H9 (cell line): ENCODE measurements at regions not wholly inside any gene's neighbourhood (a gene's known extent, or its start where the extent isn't known, plus 50 kb on each side); places are given as distances from the start of the nearest gene placed in this dataset.

Source experiments
- DNase-seq: peaks from one replicate; pipeline ENCODE4 v3.0.0-alpha.2; 2017
- H2AFZ ChIP-seq: one replicate; pipeline ENCODE4 v1.6.1; 2013; ENCODE audit warnings: mild to moderate bottlenecking, low read length, control low read depth, moderate library complexity
- H2AK5ac ChIP-seq: 2 replicates; pipeline ENCODE4 v1.6.1; 2013; ENCODE audit warnings: low read length, control low read depth, mixed read lengths; ENCODE audit not compliant: insufficient read length
- H2BK120ac ChIP-seq: one replicate; pipeline ENCODE4 v1.6.1; 2013; ENCODE audit warnings: low read depth, mild to moderate bottlenecking, low read length, control low read depth, inconsistent platforms; ENCODE audit not compliant: poor library complexity, severe bottlenecking
- H2BK12ac ChIP-seq: 2 replicates; pipeline ENCODE4 v1.6.1; 2013; ENCODE audit warnings: low read length, control low read depth, mixed read lengths, low read depth; ENCODE audit not compliant: insufficient read length
- H2BK15ac ChIP-seq: 2 replicates; pipeline ENCODE4 v1.6.1; 2013; ENCODE audit warnings: low read depth, low read length, control low read depth
- H2BK20ac ChIP-seq: one replicate; pipeline ENCODE4 v1.6.1; 2013; ENCODE audit warnings: low read depth, mild to moderate bottlenecking, low read length, control low read depth, inconsistent platforms; ENCODE audit not compliant: poor library complexity, severe bottlenecking
- H2BK5ac ChIP-seq: 2 replicates; pipeline ENCODE4 v1.6.1; 2013; ENCODE audit warnings: low read length, control low read depth, mixed read lengths; ENCODE audit not compliant: insufficient read length
- H3K14ac ChIP-seq: 2 replicates; pipeline ENCODE4 v1.6.1; 2013; ENCODE audit warnings: low read length, control low read depth; ENCODE audit not compliant: insufficient read depth
- H3K18ac ChIP-seq: 2 replicates; pipeline ENCODE4 v1.6.1; 2013; ENCODE audit warnings: low read depth, mild to moderate bottlenecking, mixed read lengths, low read length, control low read depth; ENCODE audit not compliant: insufficient read length
- H3K23ac ChIP-seq: 2 replicates; pipeline ENCODE4 v1.6.1; 2013; ENCODE audit warnings: low read length, control low read depth, mixed read lengths, low read depth; ENCODE audit not compliant: insufficient read length
- H3K23me2 ChIP-seq: 2 replicates; pipeline ENCODE4 v1.6.1; 2013; ENCODE audit warnings: low read depth, mild to moderate bottlenecking, mixed read lengths, low read length, control low read depth; ENCODE audit not compliant: insufficient read length, poor library complexity, severe bottlenecking
- H3K27ac ChIP-seq: 2 replicates; pipeline ENCODE4 v1.5.1; 2013; ENCODE audit warnings: low read length, control low read depth, mixed read lengths, low read depth; ENCODE audit not compliant: insufficient read length
- H3K27me3 ChIP-seq: 2 replicates; pipeline ENCODE4 v1.6.1; 2013; ENCODE audit warnings: low read length, control low read depth, inconsistent platforms; ENCODE audit not compliant: insufficient read depth
- H3K4ac ChIP-seq: 2 replicates; pipeline ENCODE4 v1.6.1; 2013; ENCODE audit warnings: low read depth, mild to moderate bottlenecking, control low read depth, inconsistent platforms, low read length, moderate library complexity
- H3K4me1 ChIP-seq: 2 replicates; pipeline ENCODE4 v1.6.1; 2013; ENCODE audit warnings: low read length, control low read depth, inconsistent platforms; ENCODE audit not compliant: insufficient read depth
- H3K4me2 ChIP-seq: 2 replicates; pipeline ENCODE4 v1.6.1; 2013; ENCODE audit warnings: low read length, control low read depth, mixed read lengths; ENCODE audit not compliant: insufficient read length, insufficient read depth
- H3K56ac ChIP-seq: 2 replicates; pipeline ENCODE4 v1.6.1; 2013; ENCODE audit warnings: low read depth, mild to moderate bottlenecking, mixed read lengths, low read length, control low read depth; ENCODE audit not compliant: insufficient read length
- H3K79me1 ChIP-seq: 2 replicates; pipeline ENCODE4 v1.6.1; 2013; ENCODE audit warnings: low read depth, mild to moderate bottlenecking, moderate library complexity, low read length, control low read depth, inconsistent platforms; ENCODE audit not compliant: insufficient read depth, poor library complexity, severe bottlenecking
- H3K79me2 ChIP-seq: 2 replicates; pipeline ENCODE4 v1.6.1; 2013; ENCODE audit warnings: low read length, control low read depth, inconsistent platforms; ENCODE audit not compliant: insufficient read depth
- H3K9ac ChIP-seq: 2 replicates; pipeline ENCODE4 v1.6.1; 2013; ENCODE audit warnings: low read length, control low read depth, mixed read lengths; ENCODE audit not compliant: insufficient read length; ENCODE audit errors: extremely low read depth
- H3K9me3 ChIP-seq: one replicate; pipeline ENCODE4 v1.6.1; 2013; ENCODE audit warnings: low read depth, low read length, inconsistent platforms; ENCODE audit not compliant: control insufficient read depth
- H3T11ph ChIP-seq: one replicate; pipeline ENCODE4 v1.6.1; 2013; ENCODE audit warnings: mild to moderate bottlenecking, low read length, control low read depth, inconsistent platforms
- H4K20me1 ChIP-seq: one replicate; pipeline ENCODE4 v1.6.1; 2013; ENCODE audit not compliant: control insufficient read depth, insufficient read length, insufficient read depth
- H4K5ac ChIP-seq: 2 replicates; pipeline ENCODE4 v1.6.1; 2013; ENCODE audit warnings: low read depth, mild to moderate bottlenecking, mixed read lengths, low read length, control low read depth; ENCODE audit not compliant: insufficient read length
- H4K8ac ChIP-seq: replicated peaks from 2 replicates; pipeline ENCODE4 v1.6.1; 2013; ENCODE audit warnings: low read length, control low read depth, mixed read lengths, low read depth; ENCODE audit not compliant: insufficient read length
- H4K91ac ChIP-seq: 2 replicates; pipeline ENCODE4 v1.6.1; 2013; ENCODE audit warnings: low read depth, mild to moderate bottlenecking, moderate library complexity, mixed read lengths, low read length, control low read depth; ENCODE audit not compliant: insufficient read length
- H3K27ac Mint-ChIP-seq, 3 experiments: 2 replicates in 2 of 3; 3 replicates in 1 of 3; pipeline ENCODE4 v1.8.0; 2020 to 2021; ENCODE audit warnings: mixed read lengths in 3 of 3, mild to moderate bottlenecking in 1 of 3, moderate library complexity in 1 of 3
- H3K27me3 Mint-ChIP-seq: 2 replicates; pipeline ENCODE4 v1.8.0; 2021; ENCODE audit warnings: low read depth, mild to moderate bottlenecking, moderate library complexity, mixed read lengths
- H3K36me3 Mint-ChIP-seq, 3 experiments: 2 replicates in 2 of 3; 3 replicates in 1 of 3; pipeline ENCODE4 v1.8.0; 2020 to 2021; ENCODE audit warnings: low read depth in 3 of 3, mixed read lengths in 3 of 3; ENCODE audit not compliant: insufficient read depth in 1 of 3
- H3K4me1 Mint-ChIP-seq, 2 experiments: 2 replicates each; pipeline ENCODE4 v1.8.0; 2020; ENCODE audit warnings: mixed read lengths in 2 of 2
- H3K4me3 Mint-ChIP-seq, 2 experiments: 2 replicates in 1 of 2; 3 replicates in 1 of 2; pipeline ENCODE4 v1.8.0; 2020 to 2021; ENCODE audit warnings: mild to moderate bottlenecking in 2 of 2, mixed read lengths in 2 of 2, moderate library complexity in 1 of 2
- H3K9me3 Mint-ChIP-seq, 2 experiments: 2 replicates in 1 of 2; 3 replicates in 1 of 2; pipeline ENCODE4 v1.8.0; 2020; ENCODE audit warnings: mild to moderate bottlenecking in 2 of 2, mixed read lengths in 2 of 2, moderate library complexity in 1 of 2
- CTCF ChIP-seq: fragments of 200-600 bp; sonication (generic); conservative IDR thresholded peaks from 3 replicates; pipeline ENCODE4 v1.8.0; 2021; ENCODE audit warnings: antibody characterized with exemption, mild to moderate bottlenecking
- WGBS: extraction: QIAGEN DNeasy Blood & Tissue Kit; methylation state at CpG from one replicate; pipeline ENCODE4 v1.1.7; 2013; ENCODE audit warnings: missing lambda C conversion rate, low lambda C conversion rate, mixed read lengths; ENCODE audit not compliant: insufficient read length; ENCODE audit errors: extremely low coverage; 5-methylcytosine and 5-hydroxymethylcytosine counted together

GRCh38 chr9:78763424-78763823, 466.5 kb downstream of the PSAT1 start:
- TF ChIP-seq CTCF = no peak

More at GRCh38 chr9:78763424-78763823, 466.5 kb downstream of the PSAT1 start:
- H3K4me3 Mint-ChIP-seq = no peak overlapping the region
- Histone ChIP-seq H3K4me2 (no peak overlapping the region), H3K18ac (no peak overlapping the region), H2AK5ac (no peak overlapping the region), H3K27ac (no peak overlapping the region), H3K14ac (no peak overlapping the region), H4K5ac (no peak overlapping the region), H3K56ac (no peak overlapping the region), H4K91ac (no peak overlapping the region), H2BK15ac (no peak overlapping the region), H2AFZ (no peak overlapping the region), H3K79me1 (no peaks in the 10 kb centered on the region), H4K20me1 (no peaks in the 10 kb centered on the region), H2BK12ac (no peak overlapping the region), H3K4ac (no peak overlapping the region), H3K9me3 (no peaks in the 10 kb centered on the region), H2BK120ac (no peak overlapping the region), H2BK5ac (no peak overlapping the region), H3K79me2 (no peaks in the 10 kb centered on the region), H4K8ac (no peak overlapping the region), H3K4me1 (no peaks in the 10 kb centered on the region), H2BK20ac (no peak overlapping the region), H3K23me2 (no peaks in the 10 kb centered on the region), H3K23ac (no peak overlapping the region), H3T11ph (no peak overlapping the region), H3K27me3 (no peaks in the 10 kb centered on the region), H3K9ac (no peak overlapping the region)
- H3K27me3 Mint-ChIP-seq = peaks cover 2% of the 10 kb centered on the region
- no peaks in the 10 kb centered on the region for H3K36me3 Mint-ChIP-seq
- DNase-seq = no peak
- H3K4me1 Mint-ChIP-seq = 0 out of 4 replicates have a peak, but pooled peaks cover 0 to 2% of the 10 kb centered on the region in 2 experiments
- no peak overlapping the region for H3K27ac Mint-ChIP-seq
- WGBS = no CpG with 5 or more reads among the region's 4 CpGs
- H3K9me3 Mint-ChIP-seq = no peaks in the 10 kb centered on the region
